NCI-H748 (cell line): ENCODE measurements at regions not wholly inside any gene's neighbourhood (a gene's known extent, or its start where the extent isn't known, plus 50 kb on each side); places are given as distances from the start of the nearest gene placed in this dataset.
A peak's percentile ranks its signal among the peaks of the same experiment; 100 is the strongest.

Experiments used
- DNase-seq: peaks from one replicate; lab custom pipeline; 2025; ENCODE audit not compliant: unreplicated experiment; lab: John Stamatoyannopoulos, UW

DNA sequence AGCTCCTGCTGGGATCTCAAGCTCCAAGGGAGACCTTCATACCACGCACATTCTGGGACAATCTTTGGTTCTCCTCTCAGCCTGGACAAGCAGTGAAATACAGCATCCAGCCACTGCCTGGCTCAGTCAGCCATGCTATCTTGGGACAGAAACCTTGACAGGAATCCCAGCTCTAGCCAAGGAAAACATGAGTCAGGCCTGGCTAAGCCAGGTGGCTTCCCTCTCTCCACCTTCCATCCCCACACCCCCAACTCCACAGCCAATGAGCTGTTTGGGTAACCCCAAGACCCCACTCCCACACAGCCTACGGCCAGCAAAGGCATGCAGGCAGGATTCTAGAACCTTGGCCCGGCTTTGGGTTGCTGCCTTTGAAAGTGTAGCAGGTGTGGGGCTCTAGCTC is 64.9 kb downstream of the MCFD2 start:
- DNase-seq = no peak

DNA sequence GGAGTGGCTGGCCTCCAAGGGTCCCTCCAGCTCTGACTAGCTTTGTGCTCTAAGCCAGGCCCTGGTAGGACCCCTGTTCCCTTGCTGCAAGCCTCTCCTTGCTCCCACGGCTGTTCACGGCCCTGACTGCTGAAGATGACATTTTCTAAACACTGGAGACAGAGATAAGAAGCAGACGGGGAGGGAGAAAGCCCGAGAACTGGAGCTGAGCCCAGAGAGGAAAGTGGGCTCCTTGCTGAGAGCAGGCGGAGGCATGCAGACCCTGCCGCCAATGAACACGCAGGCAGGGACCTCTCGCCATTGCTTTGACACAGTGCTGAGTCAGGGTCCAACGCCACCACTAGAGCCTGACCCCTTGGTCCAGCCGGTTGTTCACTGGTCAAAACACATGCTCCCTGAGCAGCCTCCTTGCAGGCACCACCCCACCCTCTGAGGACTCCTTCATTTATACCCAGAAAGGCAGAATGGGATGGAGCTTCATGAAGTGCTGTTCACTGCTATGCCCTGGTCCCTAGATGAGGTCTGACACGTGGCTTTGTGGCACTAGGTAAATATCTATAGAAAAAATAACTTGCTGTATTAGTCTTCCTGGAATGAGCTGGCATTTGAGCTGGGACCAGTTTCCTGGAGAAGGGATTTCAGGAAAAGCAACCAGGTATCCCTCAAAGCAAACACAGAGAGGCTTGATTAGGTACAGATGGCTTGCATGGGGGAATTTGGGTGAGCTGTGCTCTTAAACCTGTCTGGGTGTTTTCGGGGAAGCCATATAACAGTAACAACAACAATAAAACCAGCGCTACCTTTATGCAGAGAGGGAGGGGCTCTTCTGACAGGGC is 65.7 kb downstream of the MCFD2 start:
- DNase-seq = no peak

DNA sequence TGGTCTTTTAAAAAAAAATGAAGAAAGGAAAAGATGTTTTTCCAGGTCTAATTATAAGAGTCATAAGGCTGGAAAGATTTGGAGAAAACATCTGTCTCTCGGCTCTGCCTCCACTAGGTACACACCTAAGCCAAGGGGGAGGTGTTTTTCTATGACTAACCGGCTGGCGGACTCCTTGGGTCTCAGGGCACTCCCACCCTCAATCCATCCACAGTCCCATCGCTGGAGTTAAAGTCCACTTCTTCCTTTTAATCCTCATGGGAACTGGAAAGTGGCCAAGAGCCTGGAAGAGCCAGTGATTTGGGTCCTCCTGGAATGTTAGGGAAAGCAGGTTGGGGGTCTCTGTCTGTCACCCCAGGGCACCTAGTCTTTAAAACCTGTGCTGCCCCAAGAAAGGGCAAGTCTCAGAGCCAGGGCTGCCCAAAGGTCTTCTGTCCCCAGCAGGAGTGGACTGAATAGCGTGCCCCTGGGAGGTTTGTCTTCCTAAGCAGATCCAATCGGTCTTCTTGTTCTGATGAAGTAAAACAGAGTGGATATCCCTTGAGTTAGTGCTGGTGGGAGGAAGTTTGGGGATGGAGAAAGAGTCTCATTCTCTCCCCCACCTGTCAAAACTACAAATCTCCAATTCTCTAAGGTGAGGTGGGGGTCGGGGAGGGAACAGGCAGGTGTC is 66.4 kb downstream of the MCFD2 start:
- no peak for DNase-seq

GRCh38 chr2:46848447-46848846 is 67.2 kb downstream of the MCFD2 start:
- DNase-seq = no peak

- no peak for DNase-seq
These were observed 67.7 kb downstream of the MCFD2 start for GRCh38 chr2:46847726-46848412.

- peak; percentile 27 for DNase-seq
These were observed 68.4 kb downstream of the MCFD2 start for GRCh38 chr2:46847185-46847710.

GRCh38 chr2:46846536-46846935 is 69.1 kb downstream of the MCFD2 start:
- DNase-seq = no peak

DNA sequence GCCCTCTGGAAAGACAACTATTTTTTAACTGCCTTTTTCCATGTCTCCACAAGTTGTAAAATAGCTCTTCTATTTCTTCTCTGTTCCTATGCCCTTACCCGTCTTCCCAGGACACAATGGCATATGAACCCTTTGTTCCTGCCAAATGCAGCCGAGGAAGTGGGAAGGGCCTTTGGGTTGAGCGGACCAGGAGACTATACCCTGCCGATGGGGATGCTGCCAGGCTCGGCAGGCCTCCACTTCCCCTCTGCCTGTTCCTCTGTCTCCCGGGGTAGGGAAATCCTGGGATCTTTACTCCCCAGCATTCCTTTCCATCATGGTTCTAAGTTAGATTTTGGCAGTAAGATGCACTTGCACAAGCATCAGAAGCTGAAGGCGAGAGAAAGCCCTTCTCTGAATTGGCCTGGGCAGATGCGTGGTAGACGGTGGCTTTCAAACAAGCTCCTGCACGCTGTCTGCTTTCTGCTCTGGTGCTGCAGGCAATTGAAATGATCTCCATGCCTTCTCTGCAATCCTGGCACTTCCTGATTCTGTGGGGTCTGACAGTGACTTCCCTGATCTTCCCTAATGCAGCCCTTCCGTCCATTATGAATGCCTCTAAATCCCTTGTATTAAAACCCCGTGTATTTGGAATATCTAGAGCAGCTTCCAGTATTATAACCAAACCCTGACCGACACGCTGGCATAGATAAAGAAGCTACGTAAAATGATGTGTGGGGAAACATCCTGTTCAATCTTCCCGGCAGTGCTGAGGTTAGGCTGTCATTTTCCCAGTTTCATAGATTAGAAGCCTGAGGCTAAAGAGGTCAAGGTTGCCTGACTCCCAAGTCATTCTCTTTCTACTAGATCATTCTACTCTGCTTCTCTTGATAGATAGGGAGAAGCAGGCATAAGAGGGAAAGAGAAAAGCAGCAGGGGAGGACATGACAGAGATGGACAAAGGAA is 69.8 kb downstream of the MCFD2 start:
- no peak for DNase-seq

DNA sequence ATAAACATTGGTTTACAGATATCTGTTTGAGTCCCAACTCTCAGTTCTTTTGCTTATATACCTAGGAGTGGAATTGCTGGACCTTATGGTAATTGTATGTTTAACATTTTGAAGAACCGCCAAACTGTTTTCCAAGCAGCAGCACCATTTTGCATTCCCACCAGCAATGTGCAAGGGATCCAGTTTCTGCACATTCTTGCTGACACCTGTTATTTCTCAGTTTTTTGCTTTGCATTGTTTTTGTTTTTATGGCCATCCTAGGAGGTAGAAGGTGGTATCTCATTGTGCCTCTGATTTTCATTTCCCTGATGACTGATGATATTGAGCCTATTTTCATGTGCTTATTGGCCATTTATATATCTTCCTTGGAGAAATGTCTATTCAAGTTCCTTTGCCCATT is 71.2 kb downstream of the MCFD2 start:
- no peak for DNase-seq

- no peak for DNase-seq
These were observed 71.6 kb downstream of the MCFD2 start for GRCh38 chr2:46844034-46844433.

DNA sequence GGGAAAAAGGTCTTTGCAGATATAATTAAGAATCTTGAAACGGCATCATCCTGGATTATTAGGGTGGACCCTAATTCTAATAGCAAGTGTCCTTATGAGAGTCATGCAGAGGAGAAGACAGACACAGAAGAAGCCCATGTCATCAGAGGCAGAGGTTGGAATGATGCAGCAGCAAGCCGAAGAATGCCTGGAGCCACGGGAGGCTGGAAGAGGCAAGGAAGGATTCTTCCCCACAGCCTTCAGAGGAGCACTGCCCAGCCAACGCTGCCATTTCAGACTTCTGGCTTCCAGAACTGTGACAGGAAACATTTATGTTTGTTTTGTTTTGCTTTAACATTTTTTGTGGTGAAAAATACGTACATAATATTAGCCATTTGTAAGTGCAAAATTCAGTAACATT is 72.3 kb downstream of the MCFD2 start:
- DNase-seq = no peak

DNA sequence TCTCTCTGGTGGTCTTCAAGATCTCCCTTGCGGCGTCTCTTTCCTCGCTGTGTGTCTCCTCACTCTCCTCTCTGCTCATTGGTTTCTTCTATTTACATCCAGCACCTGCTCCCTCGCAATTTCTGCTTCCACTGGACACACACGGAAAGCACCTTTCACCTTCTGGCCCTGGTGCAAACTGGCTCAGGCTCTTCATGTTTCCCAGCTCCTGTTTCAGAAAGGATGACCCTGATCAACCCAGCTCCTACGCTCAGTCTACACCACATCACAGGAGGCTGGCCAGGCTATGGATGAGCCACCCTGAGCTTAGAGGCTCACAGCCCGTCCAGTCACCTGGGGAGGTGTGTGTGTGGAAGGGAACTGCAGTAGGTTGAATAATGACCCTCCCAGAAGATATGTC is 72.7 kb downstream of the MCFD2 start:
- DNase-seq = no peak

DNA sequence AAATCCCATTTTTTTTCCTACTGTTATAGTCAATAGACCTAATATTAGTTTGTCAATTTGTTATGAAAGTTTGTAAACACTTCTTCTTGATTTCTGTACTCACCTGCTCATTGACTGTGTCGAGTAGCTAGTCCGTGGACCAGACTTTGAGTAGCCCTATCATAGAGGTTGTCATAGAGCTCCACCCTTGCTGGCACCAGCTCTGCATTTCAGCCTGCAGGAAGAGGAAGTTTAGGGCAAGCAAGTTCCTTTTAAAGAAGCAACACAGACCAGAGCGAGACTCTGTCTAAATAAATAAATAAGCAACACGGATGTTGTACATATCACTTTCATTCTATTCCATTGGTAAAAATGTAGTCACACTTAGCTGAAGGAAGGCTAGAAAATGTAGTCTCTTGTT is 74.0 kb downstream of the MCFD2 start:
- DNase-seq = no peak

DNA sequence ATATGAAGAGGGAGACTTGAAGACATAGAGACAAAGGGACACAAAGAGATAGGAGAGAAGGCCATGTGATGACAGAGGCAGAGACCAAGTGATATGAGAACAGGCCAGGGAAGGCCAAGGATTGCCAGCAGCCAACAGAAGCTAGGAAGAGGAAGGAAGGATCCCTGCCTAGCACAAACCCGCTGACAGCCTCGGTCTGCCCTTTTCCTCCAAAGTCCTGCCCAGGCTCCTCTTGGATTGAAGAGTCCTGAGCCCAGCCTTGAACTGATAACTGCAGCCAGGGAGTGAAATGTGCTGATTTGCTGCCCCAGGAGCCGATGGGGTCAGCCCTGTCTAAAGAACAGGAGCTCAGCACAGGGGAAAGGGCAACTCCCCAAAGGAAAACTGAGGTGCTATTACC is 76.6 kb downstream of the MCFD2 start:
- no peak for DNase-seq

- no peak for DNase-seq
These were observed 77.9 kb downstream of the MCFD2 start for GRCh38 chr2:46837704-46838103.

- DNase-seq = no peak
These were observed 78.5 kb downstream of the MCFD2 start for GRCh38 chr2:46837112-46837454.

DNA sequence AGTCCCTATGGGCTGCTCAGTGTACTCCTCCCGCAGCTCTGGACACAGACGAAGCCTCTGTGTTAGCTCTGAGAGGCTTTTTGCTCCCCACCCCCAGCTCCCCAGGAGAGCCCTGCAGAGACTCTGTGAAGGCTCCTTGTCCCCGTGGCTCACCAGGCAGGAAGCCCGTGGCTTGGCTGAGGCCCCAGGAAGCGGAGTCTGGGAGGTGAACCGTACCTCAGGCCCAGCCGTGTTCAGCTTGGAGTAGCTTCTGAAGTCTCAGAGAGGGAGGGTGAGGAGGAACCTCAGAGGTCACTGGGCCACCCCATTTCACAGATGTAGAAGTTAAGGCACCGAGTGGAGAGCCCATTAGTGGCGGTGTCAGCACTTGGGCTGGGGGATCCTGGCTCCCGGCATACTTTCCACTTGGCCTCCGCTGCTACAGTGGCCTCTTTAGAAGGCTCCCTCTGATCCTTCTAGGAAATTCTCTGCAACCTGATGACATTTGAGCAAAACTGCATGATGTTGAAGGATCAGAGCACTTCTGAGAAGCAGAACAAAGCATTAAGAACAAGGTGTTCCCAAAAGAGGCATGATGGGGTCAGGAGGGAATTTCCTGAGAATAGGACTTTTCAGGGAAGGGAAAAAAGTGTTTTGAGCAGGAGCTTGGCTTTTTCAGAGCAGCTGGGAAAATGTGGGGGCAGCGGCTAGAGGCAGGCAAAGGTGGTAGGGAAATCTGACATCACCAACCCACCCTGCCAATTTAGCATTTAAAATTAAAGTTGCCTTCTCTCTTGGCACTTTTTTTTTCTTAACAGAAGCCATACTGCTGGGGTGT is 79.1 kb downstream of the MCFD2 start:
- DNase-seq = no peak

DNA sequence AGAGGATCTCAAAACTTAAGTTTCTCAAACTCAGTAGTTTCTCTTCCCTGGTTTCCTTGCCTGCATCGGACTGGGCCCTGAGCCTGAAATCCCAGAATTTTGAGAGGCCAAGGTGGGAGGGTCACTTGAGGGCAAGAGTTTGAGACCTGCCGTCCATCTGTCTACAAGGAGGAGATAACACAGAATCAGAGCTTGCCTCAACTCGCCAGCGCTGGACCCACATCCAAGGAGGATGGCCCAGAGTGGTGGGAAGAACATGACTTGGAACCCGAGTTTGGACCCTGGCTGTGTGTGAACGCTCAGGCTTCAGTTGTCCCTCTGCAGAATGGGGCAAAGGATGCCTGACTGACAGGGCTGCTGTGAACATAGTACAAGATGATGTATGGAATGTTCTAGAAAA is 80.1 kb downstream of the MCFD2 start:
- no peak for DNase-seq

DNA sequence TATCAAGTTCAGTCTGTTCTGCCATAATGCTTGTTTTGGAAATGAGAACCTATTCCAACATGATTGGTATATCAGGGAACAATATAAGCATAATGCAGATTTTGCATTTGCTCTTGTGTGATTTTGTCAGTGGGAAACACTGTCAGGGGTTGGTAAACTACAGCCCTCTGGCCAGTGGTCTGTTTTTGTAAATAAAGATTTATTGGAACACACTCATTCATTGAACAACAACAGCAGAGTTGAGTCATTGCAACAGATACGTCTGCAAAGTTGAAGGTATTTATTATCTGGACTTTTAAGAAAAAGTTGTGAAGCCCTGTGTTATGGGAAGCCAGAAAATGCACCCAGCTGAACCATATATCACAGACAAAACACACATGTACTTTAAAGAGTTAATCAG is 83.1 kb downstream of the MCFD2 start:
- no peak for DNase-seq

DNA sequence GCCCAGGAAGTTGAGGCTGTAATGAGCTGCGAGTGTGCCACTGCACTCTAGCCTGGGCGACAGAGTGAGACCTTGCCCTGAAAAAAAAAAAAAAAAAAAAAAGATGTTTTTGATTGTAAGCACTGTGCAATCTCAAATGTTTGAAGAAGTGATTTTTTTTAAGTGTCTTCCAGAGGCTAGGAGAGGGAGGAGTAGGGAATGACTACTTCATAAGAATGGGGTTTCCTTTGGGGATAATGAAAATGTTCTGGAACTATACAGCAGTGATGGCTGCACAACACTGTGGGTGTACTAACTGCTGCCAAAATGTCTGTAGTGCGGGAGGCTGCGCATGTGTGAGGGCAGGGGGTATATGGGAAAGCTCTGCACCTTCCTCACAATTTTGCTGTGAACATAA is 83.7 kb downstream of the MCFD2 start:
- DNase-seq = no peak
